Activated naive CD4-positive, alpha-beta T cell treated with anti-CD3 and anti-CD28 coated beads for 36 hours (primary cell): ENCODE measurements at regions not wholly inside any gene's neighbourhood (a gene's known extent, or its start where the extent isn't known, plus 50 kb on each side); places are given as distances from the start of the nearest gene placed in this dataset.

Experiments used
- CTCF ChIA-PET: fragments of 350-600 bp; sonication (Branson Sonifier 250); formaldehyde crosslinking; loops from one replicate; lab custom pipeline; 2021; ENCODE audit warnings: antibody characterized with exemption; lab: Charles Lee
- DNase-seq: peaks from one replicate; pipeline ENCODE4 v3.0.0-alpha.2; 2020
- H3K27ac Mint-ChIP-seq: one replicate; pipeline ENCODE4 v1.8.0; 2021; ENCODE audit warnings: mild to moderate bottlenecking, mixed read lengths
- H3K27me3 Mint-ChIP-seq: one replicate; pipeline ENCODE4 v1.8.0; 2021; ENCODE audit warnings: low read depth, mixed read lengths
- H3K36me3 Mint-ChIP-seq: one replicate; pipeline ENCODE4 v1.8.0; 2021; ENCODE audit warnings: low read depth, mixed read lengths
- H3K4me1 Mint-ChIP-seq: one replicate; pipeline ENCODE4 v1.8.0; 2021; ENCODE audit warnings: low read depth, mixed read lengths
- H3K4me3 Mint-ChIP-seq: one replicate; pipeline ENCODE4 v1.8.0; 2021; ENCODE audit warnings: mild to moderate bottlenecking, moderate library complexity, mixed read lengths
- H3K9me3 Mint-ChIP-seq: one replicate; pipeline ENCODE4 v1.8.0; 2021; ENCODE audit warnings: mixed read lengths
- intact Hi-C: fragments of 100-400 bp; cut with micrococcal nuclease; formaldehyde crosslinking; loops from one replicate; pipeline ENCODE4 v1.15.1; 2023

DNA sequence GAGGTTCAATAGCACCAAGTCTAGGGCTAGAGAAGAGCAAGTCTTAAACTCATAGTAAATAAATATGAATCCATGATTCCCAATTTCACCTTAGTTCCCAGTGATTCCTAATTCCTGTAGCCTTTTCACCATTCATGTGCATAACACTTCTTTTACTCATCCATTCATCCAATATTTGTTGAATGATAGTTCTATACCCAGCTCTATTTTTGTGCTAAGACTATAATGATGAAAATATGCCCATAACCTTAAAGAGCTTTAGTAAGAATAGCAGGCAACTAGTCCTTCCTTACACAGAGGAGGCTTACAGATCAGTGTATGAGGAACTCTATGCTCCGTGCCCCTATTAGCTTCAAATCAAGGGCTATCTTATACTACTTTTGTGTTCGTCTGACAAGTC, 280.2 kb upstream of the CHRM2 start:
- H3K9me3 Mint-ChIP-seq: peaks cover 1% of the 10 kb centered on the region
- CTCF ChIA-PET: no interaction called here
- H3K4me3 Mint-ChIP-seq: no peak overlapping the region
- no peak for DNase-seq
- no peak overlapping the region for H3K27ac Mint-ChIP-seq
- no peaks in the 10 kb centered on the region for H3K36me3 Mint-ChIP-seq
- H3K27me3 Mint-ChIP-seq: no peaks in the 10 kb centered on the region
- H3K4me1 Mint-ChIP-seq: no peaks in the 10 kb centered on the region
- intact Hi-C loops: no loop called here

GRCh38 chr7:136585954-136586670, 282.3 kb upstream of the CHRM2 start:
- no peak overlapping the region for H3K4me3 Mint-ChIP-seq
- no peak for DNase-seq
- no peaks in the 10 kb centered on the region for H3K36me3 Mint-ChIP-seq
- no peaks in the 10 kb centered on the region for H3K27me3 Mint-ChIP-seq
- CTCF ChIA-PET: no interaction called here
- H3K9me3 Mint-ChIP-seq: no peaks in the 10 kb centered on the region
- H3K27ac Mint-ChIP-seq: no peak overlapping the region
- intact Hi-C loops: no loop called here
- no peaks in the 10 kb centered on the region for H3K4me1 Mint-ChIP-seq

DNA sequence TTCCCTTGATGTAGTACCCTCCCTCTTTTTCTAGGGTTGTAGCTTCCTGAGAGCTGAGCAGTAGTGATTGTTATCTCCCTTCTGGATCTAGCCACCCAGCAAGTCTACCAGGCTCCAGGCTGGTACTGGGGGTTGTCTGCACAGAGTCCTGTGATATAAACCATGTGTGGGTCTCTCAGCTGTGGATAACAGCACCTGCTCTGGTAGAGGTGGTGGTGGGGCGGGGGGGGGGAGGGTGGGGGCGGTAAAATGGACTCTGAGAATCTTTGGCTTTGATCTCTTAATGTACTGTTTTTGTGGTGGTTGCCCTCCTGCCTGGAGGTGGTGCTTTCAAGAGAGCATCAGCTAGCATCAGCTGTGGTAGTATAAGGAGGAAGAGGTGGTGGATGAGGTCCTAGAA, 302.0 kb upstream of the CHRM2 start:
- H3K4me1 Mint-ChIP-seq: no peaks in the 10 kb centered on the region
- H3K27me3 Mint-ChIP-seq: no peaks in the 10 kb centered on the region
- DNase-seq: no peak
- no peak overlapping the region for H3K27ac Mint-ChIP-seq
- intact Hi-C loops: no loop called here
- H3K4me3 Mint-ChIP-seq: no peak overlapping the region
- CTCF ChIA-PET: no interaction called here
- peaks cover 4% of the 10 kb centered on the region for H3K9me3 Mint-ChIP-seq
- no peaks in the 10 kb centered on the region for H3K36me3 Mint-ChIP-seq

GRCh38 chr7:136555933-136556332, 312.5 kb upstream of the CHRM2 start:
- Mint-ChIP-seq H3K9me3 (peaks cover 10% of the 10 kb centered on the region), H3K36me3 (no peaks in the 10 kb centered on the region), H3K4me3 (no peak overlapping the region), H3K4me1 (no peaks in the 10 kb centered on the region), H3K27ac (no peak overlapping the region), H3K27me3 (no peaks in the 10 kb centered on the region)
- CTCF ChIA-PET: no interaction called here
- no peak for DNase-seq
- intact Hi-C loops: no loop called here

DNA sequence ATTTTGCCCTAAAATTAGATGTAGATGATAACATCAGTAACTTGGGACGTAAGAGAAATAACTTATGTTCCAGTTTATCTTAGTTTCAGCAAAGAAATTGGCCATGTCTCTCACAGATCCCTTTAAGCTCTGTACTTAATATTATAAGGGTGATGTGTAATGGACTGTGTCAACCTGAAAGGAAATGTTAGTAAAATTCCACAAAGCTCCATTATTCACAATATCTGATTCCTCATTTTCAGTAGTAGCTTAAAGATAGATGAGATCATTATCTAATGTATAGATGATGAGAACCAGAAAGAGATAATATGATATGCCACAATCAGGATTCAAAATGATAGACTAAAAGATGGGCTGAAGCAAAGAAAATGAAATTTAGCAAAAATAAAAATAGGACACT, 316.8 kb upstream of the CHRM2 start:
- Mint-ChIP-seq H3K27me3 (no peaks in the 10 kb centered on the region), H3K9me3 (no peaks in the 10 kb centered on the region), H3K4me1 (no peaks in the 10 kb centered on the region), H3K27ac (no peak overlapping the region), H3K4me3 (no peak overlapping the region), H3K36me3 (no peaks in the 10 kb centered on the region)
- intact Hi-C loops: no loop called here
- CTCF ChIA-PET: no interaction called here
- DNase-seq: no peak

DNA sequence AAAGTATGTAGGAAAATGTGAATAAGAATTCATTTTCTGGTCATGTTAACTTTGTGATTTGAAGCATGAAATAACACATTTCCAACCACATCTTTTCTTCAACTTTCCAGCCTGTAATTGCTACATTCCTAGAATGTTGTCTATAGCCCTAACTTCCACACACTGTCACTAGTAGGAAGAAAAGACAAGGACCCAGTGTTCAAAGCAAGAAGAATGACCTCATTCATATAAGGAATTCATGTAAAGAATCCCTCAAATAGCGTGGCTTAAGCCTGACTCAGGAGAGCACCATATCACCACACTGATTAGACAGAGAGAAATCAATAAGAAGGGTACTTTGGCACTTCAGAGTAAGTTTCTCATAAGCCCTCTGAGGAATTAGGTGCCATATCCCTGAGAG, 318.7 kb upstream of the CHRM2 start:
- intact Hi-C loops: no loop called here
- CTCF ChIA-PET: no interaction called here
- no peaks in the 10 kb centered on the region for H3K27me3 Mint-ChIP-seq
- H3K27ac Mint-ChIP-seq: no peak overlapping the region
- no peaks in the 10 kb centered on the region for H3K4me1 Mint-ChIP-seq
- no peaks in the 10 kb centered on the region for H3K36me3 Mint-ChIP-seq
- DNase-seq: no peak
- H3K9me3 Mint-ChIP-seq: peaks cover 4% of the 10 kb centered on the region
- H3K4me3 Mint-ChIP-seq: no peak overlapping the region

- intact Hi-C loops: no loop called here
- Mint-ChIP-seq H3K4me3 (no peak overlapping the region), H3K27me3 (no peaks in the 10 kb centered on the region), H3K27ac (no peak overlapping the region), H3K4me1 (no peaks in the 10 kb centered on the region), H3K9me3 (peaks cover 6% of the 10 kb centered on the region), H3K36me3 (no peaks in the 10 kb centered on the region)
- CTCF ChIA-PET: no interaction called here
- no peak for DNase-seq
Observed at GRCh38 chr7:136533732-136534131, 334.7 kb upstream of the CHRM2 start.

- intact Hi-C loops: no loop called here
- Mint-ChIP-seq H3K9me3 (peaks cover 9% of the 10 kb centered on the region), H3K4me3 (no peak overlapping the region), H3K27ac (no peak overlapping the region), H3K27me3 (no peaks in the 10 kb centered on the region), H3K4me1 (no peaks in the 10 kb centered on the region), H3K36me3 (no peaks in the 10 kb centered on the region)
- CTCF ChIA-PET: no interaction called here
- no peak for DNase-seq
Observed at GRCh38 chr7:136530831-136531230, 337.6 kb upstream of the CHRM2 start.

DNA sequence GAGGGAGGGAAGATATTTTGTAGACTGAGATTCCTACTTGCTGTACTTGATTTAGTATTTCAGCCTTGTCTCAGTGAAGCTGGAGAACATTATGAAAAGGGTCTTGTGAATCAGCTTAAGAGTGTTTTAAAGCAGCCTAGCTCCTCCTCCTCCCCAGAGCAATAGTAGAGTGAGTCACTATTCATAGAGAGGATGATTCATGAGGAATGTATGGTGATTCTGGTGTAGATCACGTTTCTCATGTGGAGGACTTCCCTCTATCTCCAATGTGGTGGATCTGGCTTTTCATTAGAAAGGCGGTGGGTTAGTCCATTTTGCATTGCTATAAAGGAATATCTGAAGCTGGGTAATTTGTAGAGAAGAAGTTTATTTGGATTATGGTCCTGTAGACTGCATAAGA, 340.1 kb upstream of the CHRM2 start:
- Mint-ChIP-seq H3K9me3 (peaks cover 3% of the 10 kb centered on the region), H3K27ac (no peak overlapping the region), H3K36me3 (no peaks in the 10 kb centered on the region), H3K4me3 (no peak overlapping the region), H3K4me1 (no peaks in the 10 kb centered on the region), H3K27me3 (no peaks in the 10 kb centered on the region)
- CTCF ChIA-PET: no interaction called here
- no peak for DNase-seq
- intact Hi-C loops: no loop called here

- Mint-ChIP-seq H3K4me1 (no peaks in the 10 kb centered on the region), H3K36me3 (no peaks in the 10 kb centered on the region), H3K27me3 (no peaks in the 10 kb centered on the region), H3K27ac (no peak overlapping the region), H3K4me3 (no peak overlapping the region), H3K9me3 (peaks cover 3% of the 10 kb centered on the region)
- DNase-seq: no peak
- CTCF ChIA-PET: no interaction called here
- intact Hi-C loops: no loop called here
Observed at GRCh38 chr7:136527554-136527953, 340.9 kb upstream of the CHRM2 start.

GRCh38 chr7:136526408-136527105, 341.9 kb upstream of the CHRM2 start:
- H3K27ac Mint-ChIP-seq: no peak overlapping the region
- intact Hi-C loops: no loop called here
- no peaks in the 10 kb centered on the region for H3K27me3 Mint-ChIP-seq
- CTCF ChIA-PET: interaction anchor here (0.5 kb wide), 1 partner anchor 10 kb away, joined by 3 read pairs; no protein-coding TSS in a partner anchor
- no peaks in the 10 kb centered on the region for H3K4me1 Mint-ChIP-seq
- DNase-seq: no peak
- no peak overlapping the region for H3K4me3 Mint-ChIP-seq
- H3K36me3 Mint-ChIP-seq: no peaks in the 10 kb centered on the region
- H3K9me3 Mint-ChIP-seq: peaks cover 3% of the 10 kb centered on the region

GRCh38 chr7:136523571-136523970, 344.9 kb upstream of the CHRM2 start:
- no peak overlapping the region for H3K4me3 Mint-ChIP-seq
- H3K36me3 Mint-ChIP-seq: no peaks in the 10 kb centered on the region
- no peak for DNase-seq
- H3K4me1 Mint-ChIP-seq: no peaks in the 10 kb centered on the region
- H3K27ac Mint-ChIP-seq: no peak overlapping the region
- no peaks in the 10 kb centered on the region for H3K27me3 Mint-ChIP-seq
- peaks cover 2% of the 10 kb centered on the region for H3K9me3 Mint-ChIP-seq
- CTCF ChIA-PET: no interaction called here
- intact Hi-C loops: no loop called here

GRCh38 chr7:136517971-136518370, 350.5 kb upstream of the CHRM2 start:
- DNase-seq: no peak
- CTCF ChIA-PET: no interaction called here
- Mint-ChIP-seq H3K27ac (no peak overlapping the region), H3K36me3 (no peaks in the 10 kb centered on the region), H3K4me3 (no peak overlapping the region), H3K9me3 (peaks cover 1% of the 10 kb centered on the region), H3K27me3 (no peaks in the 10 kb centered on the region), H3K4me1 (no peaks in the 10 kb centered on the region)
- intact Hi-C loops: no loop called here
